Fibroblast of skin of abdomen (primary cell): ENCODE measurements at regions not wholly inside any gene's neighbourhood (a gene's known extent, or its start where the extent isn't known, plus 50 kb on each side); places are given as distances from the start of the nearest gene placed in this dataset.

Experiments
- DNase-seq: peaks from one replicate; pipeline ENCODE4 v3.0.0-alpha.2; 2013

DNA sequence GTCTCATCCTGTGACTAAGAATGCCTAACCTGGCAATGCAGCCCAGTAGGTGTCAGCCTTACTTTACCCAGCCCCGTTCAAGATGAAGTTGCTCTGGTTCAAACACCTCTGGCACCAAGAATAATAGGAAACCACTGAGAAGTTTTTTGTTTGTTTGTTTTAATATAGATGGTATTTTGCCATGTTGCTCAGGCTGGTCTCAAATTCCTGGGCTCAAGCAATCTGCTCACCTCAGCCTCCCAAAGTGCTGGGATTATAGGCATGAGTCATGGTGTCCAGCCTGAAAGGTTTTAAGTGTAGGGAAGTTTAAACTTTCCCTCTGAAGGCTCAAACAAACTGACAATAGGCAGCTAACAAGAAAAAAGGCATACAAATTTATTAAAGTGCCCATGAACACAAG is 51.2 kb upstream of the ABCC4 start:
- DNase-seq = no peak

- no peak for DNase-seq
These were observed 52.9 kb upstream of the ABCC4 start for GRCh38 chr13:95354156-95354555.

GRCh38 chr13:95354680-95355487 is 53.6 kb upstream of the ABCC4 start:
- no peak for DNase-seq

GRCh38 chr13:95355494-95355893 is 54.2 kb upstream of the ABCC4 start:
- DNase-seq = peak; percentile 64

DNA sequence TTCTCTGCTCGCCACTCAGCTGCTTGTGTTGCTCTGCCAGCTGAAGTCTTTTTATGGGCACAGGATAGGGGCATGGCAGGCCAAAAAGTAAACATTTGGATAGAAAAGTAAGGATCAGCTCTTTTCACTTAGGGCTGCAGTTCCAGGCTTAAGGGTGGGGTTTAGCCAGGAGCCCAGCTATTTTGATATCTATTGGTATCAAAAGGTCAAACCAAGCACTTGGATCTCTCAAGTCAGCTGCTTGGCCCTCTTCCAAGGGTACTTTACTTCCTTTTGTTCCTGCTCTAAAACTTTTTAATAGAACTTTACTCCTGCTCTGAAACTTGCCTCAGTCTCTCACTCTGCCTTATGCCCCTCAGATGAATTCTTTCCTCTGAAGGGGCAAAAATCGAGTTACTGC is 55.7 kb upstream of the ABCC4 start:
- DNase-seq = no peak

GRCh38 chr13:95357875-95358274 is 56.6 kb upstream of the ABCC4 start:
- no peak for DNase-seq

- no peak for DNase-seq
These were observed 58.8 kb upstream of the ABCC4 start for GRCh38 chr13:95360052-95360451.

- DNase-seq = no peak
These were observed 59.3 kb upstream of the ABCC4 start for GRCh38 chr13:95360464-95361097.

DNA sequence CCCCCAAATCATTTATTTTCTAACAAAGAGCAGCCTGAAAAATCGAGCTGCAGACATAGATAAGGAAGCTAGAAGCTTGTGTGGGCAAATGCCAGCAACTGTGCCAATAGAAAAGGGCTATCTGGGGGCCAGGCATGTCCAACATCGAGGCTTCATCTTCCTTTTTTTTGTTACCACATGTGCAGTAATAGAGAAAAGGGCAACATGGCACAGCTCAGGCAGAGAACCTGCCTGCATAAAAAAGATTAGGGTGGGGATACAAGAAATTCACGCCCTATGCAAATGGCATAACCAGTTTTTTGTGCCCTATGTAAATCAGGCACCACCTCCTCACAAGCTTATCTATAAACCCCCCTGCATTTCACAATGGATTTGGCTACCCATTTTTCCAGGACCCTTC is 60.4 kb upstream of the ABCC4 start:
- no peak for DNase-seq

GRCh38 chr13:95362666-95363065 is 61.4 kb upstream of the ABCC4 start:
- DNase-seq = no peak

DNA sequence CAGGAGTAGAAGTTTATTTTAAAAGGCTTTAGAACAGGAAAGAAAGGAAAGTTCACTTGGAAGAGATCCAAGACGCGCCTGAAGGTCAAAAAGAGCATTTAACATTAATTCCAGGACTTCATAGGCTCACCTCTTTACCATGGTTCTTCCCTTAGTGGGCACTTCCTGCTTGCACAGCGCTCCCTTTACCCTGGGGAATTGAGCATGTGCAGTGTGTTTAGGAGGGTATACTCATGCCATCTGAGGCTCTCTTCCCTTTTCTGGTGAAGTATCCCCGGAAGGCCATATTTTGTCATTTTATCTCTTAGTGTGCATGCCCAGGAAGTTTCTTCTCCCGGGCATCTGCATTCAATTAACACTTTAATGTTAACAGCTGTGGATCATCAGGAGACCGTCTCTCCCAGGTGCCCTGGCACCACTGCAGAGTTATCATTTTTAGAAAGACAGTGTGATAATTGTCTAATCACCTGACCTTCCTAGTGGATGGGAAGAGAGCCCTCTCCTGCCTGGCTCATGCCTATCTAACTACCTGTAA is 66.1 kb upstream of the ABCC4 start:
- no peak for DNase-seq

DNA sequence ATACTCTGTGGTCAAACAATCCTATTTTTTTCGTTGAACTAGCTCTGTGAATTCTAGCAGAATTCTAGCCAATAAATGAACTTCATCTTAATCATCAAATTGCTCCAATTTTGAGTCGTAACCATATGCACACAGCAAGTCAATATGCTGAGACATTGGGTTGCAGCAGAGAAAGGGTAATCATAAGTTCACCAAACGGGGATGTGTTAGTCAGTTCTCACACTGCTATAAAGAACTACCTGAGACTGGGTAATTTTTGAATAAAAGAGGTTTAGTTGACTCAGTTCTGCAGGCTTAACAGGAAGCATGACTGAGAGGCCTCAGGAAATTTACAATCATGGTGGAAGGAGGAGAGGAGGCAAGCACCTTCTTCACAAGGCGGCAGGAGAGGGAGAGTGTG is 67.7 kb upstream of the ABCC4 start:
- DNase-seq = no peak

DNA sequence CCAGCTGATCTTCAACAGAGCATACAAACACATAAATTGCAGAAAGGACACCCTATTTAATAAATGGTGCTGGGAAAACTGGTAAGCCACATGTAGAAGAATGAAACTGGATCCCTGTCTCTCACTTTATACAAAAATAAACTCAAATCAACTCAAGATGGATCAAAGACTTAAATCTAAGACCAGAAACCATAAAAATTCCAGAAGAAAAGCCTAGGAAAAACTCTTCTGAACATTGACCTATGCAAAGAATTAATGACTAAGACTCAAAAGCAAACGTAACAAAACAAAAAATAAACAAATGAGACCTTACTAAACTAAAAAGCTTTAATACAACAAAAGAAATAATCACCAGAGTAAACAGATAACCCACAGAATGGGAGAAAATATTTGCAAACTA is 74.5 kb upstream of the ABCC4 start:
- no peak for DNase-seq

DNA sequence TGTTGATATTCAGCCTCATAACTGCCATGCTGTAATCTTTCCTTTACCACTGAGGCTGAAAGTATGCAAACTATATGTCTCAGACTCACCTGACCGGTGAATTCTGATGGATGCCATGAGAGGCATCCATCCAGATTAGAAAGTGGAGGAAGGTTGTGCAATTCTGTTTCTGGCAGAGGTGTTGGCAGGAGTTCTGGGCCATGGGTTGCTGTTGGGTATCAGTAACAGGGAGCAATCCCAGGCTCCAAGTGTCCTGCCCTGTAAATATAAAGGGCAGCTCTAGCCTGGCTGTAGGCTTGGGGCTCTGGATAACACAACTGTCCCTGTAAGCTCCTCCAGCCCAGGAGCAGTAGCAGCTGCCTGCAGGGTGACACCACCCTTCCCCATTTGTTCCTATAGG is 77.4 kb upstream of the ABCC4 start:
- DNase-seq = no peak

- peak; percentile 80 for DNase-seq
These were observed 79.4 kb upstream of the ABCC4 start for GRCh38 chr13:95380468-95381211.

DNA sequence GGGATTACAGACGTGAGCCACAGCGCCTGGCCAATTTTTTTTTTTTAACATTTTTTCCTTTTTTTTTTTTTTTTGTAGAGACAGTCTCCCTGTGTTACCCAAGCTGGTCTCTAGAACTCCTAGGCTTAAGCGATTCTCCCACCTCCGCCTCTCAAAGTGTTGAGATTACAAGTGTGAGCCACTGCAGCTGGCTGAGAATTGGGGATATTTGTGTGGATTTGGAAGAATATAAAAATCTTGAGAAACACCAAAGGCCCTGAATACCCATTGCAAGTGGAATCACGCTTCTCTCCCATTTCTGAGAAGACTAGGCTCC is 79.9 kb upstream of the ABCC4 start:
- DNase-seq = no peak

DNA sequence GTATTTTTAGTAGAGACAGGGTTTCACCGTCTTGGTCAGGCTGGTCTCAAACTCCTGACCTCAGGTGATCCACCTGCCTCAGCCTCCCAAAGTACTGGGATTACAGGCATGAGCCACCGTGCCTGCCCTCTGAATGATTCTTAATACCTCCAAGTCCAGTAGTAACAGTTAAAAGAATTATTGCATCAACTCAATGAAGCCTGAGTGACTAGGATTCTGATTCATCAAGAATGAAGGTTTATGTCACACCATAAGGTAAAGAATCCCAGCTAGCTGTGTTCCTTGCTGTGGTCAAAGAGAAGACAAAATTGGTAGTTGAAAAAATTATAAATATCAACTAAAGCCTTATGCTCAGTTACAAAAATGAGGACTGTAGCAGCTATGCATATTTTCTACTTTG is 81.2 kb upstream of the ABCC4 start:
- DNase-seq = no peak

DNA sequence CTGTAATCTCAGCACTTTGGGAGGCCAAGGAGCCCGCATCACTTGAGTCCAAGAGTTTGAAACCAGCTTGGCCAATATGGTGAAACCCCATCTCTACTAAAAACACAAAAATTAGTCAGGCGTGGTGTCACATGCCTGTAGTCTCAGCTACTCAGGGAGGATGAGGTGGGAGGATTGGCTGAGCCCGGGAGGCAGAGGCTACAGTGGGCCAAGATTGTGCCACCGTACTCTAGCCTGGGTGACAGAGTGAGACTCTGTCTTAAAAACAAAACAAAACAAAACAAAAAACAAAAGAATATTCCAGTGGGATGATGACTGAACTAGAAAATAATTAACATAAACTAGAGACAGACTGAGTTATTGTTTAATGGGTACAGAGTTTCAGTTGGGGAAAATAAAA is 81.7 kb upstream of the ABCC4 start:
- no peak for DNase-seq

DNA sequence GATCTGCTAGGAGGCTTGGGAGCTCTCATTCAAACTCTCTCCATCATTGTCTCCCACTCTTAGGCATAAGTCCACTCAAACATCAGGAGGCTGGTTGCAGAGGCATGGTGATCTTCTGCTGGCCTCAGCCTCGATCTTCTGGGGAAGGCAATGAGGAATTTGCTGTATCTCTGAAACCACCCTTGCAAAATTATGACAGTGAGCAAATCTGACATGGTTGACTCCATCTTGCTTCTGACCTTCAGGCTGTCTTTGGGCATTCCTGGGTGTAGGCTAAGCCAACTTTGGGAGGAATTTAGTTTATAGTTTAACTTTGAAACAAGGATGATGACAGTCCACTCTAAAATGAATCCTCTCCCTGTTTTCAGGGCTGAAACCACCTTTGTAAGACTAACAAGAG is 84.1 kb upstream of the ABCC4 start:
- DNase-seq = no peak

- DNase-seq = no peak
These were observed 84.5 kb upstream of the ABCC4 start for GRCh38 chr13:95385798-95386197.

DNA sequence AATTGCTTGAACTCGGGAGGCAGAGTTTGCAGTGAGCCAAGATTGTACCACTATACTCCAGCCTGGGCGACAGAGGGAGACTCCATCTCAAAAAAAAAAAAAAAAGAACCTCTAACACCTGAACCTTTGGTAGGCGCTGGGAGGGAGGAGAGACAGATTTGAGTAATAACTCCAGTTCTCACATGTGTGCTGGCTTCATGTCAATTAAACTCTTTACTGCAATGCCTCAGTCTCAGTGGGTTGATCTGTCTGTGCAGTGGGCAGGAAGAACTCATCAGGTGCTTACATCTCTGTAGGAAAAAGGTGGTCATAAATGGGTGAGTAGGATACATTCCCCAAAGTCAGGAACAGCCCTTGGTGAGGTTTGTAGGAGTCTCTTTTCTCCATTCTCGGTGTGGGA is 85.1 kb upstream of the ABCC4 start:
- DNase-seq = no peak

DNA sequence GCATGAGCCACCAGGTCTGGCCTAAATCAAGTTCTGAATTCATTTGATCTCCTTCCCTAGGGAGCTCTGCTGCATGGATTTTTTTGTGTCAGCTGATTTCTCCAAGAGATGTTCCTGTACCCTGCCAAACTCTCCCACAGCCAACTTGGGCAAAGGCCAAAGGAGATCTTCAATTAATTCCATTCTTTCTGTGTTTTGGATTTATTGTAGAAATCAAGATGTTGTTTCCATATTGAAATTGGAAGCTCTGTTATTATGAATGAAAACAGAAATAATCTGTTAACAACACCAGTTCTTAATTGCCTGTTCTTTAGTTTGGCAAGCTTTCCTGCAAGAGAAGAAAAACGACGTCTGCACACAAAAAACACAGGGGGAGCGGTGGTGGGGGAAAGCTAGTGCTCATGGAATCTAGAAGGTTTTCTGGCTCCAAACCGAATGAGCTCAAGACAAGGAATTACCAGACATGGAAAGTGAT is 86.5 kb upstream of the ABCC4 start:
- DNase-seq = no peak

GRCh38 chr13:95388420-95389079 is 87.3 kb upstream of the ABCC4 start:
- no peak for DNase-seq
